Nephron (organoid): ENCODE measurements at regions not wholly inside any gene's neighbourhood (a gene's known extent, or its start where the extent isn't known, plus 50 kb on each side); places are given as distances from the start of the nearest gene placed in this dataset.
A peak's percentile ranks its signal among the peaks of the same experiment; 100 is the strongest.
"Not testable (repeated sequence)": the region's sequence is repeated elsewhere in the genome, so short reads cannot be mapped to it uniquely, and the experiment has no call there.

ENCODE experiments used
- H3K27ac Mint-ChIP-seq, 3 experiments: 2 replicates each; pipeline ENCODE4 v1.8.0; 2020; ENCODE audit warnings: mixed read lengths in 3 of 3, mild to moderate bottlenecking in 2 of 3, moderate library complexity in 1 of 3
- H3K27me3 Mint-ChIP-seq: 2 replicates; pipeline ENCODE4 v1.8.0; 2021; ENCODE audit warnings: low read depth, mild to moderate bottlenecking, moderate library complexity, mixed read lengths
- H3K36me3 Mint-ChIP-seq: 2 replicates; pipeline ENCODE4 v1.8.0; 2020; ENCODE audit warnings: low read depth, mixed read lengths
- H3K4me1 Mint-ChIP-seq: 2 replicates; pipeline ENCODE4 v1.8.0; 2020; ENCODE audit warnings: mixed read lengths
- H3K4me3 Mint-ChIP-seq, 3 experiments: 2 replicates each; pipeline ENCODE4 v1.8.0; 2020; ENCODE audit warnings: mild to moderate bottlenecking in 3 of 3, mixed read lengths in 3 of 3, moderate library complexity in 2 of 3
- H3K9me3 Mint-ChIP-seq: 2 replicates; pipeline ENCODE4 v1.8.0; 2020; ENCODE audit warnings: mixed read lengths
- TF ChIP-seq, protein P1 (sequence below), 3 experiments: fragments of 200-600 bp; sonication (generic); IDR thresholded peaks; one replicate each; pipeline ENCODE4 v1.5.0; 2021; ENCODE audit warnings: antibody characterized with exemption in 3 of 3; ENCODE audit not compliant: unreplicated experiment in 3 of 3

DNA sequence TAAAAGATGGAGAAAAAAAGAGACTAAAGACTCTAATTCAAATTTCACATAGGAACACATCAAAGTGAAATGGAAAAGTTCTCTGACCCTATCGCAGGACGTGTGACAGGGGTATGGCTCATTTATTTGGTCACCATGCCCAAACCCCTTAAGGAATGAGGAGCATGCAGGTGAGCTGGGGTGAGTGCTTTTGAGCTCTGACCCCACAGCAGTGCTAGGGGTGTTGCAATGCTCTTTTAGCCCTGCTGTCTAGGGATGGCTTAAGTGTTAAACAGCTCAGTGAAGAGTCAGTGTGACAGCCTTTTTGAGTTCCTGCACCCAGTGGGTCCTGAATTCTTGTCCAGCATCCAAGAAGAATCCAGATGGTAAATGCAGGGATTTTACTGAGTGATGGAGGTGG lies 143.0 kb upstream of the ANKRD55 start:
- TF ChIP-seq, protein P1, sequence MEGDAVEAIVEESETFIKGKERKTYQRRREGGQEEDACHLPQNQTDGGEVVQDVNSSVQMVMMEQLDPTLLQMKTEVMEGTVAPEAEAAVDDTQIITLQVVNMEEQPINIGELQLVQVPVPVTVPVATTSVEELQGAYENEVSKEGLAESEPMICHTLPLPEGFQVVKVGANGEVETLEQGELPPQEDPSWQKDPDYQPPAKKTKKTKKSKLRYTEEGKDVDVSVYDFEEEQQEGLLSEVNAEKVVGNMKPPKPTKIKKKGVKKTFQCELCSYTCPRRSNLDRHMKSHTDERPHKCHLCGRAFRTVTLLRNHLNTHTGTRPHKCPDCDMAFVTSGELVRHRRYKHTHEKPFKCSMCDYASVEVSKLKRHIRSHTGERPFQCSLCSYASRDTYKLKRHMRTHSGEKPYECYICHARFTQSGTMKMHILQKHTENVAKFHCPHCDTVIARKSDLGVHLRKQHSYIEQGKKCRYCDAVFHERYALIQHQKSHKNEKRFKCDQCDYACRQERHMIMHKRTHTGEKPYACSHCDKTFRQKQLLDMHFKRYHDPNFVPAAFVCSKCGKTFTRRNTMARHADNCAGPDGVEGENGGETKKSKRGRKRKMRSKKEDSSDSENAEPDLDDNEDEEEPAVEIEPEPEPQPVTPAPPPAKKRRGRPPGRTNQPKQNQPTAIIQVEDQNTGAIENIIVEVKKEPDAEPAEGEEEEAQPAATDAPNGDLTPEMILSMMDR (IDR thresholded peaks at IDR 0.05; ENCODE audit: unreplicated experiment in 3 of 3) = no peak
- H3K4me3 Mint-ChIP-seq = no peak overlapping the region
- peaks cover 34% of the 10 kb centered on the region for H3K9me3 Mint-ChIP-seq
- H3K27me3 Mint-ChIP-seq = no peaks in the 10 kb centered on the region
- no peaks in the 10 kb centered on the region for H3K4me1 Mint-ChIP-seq
- no peak overlapping the region for H3K27ac Mint-ChIP-seq
- peaks cover 42% of the 10 kb centered on the region for H3K36me3 Mint-ChIP-seq

DNA sequence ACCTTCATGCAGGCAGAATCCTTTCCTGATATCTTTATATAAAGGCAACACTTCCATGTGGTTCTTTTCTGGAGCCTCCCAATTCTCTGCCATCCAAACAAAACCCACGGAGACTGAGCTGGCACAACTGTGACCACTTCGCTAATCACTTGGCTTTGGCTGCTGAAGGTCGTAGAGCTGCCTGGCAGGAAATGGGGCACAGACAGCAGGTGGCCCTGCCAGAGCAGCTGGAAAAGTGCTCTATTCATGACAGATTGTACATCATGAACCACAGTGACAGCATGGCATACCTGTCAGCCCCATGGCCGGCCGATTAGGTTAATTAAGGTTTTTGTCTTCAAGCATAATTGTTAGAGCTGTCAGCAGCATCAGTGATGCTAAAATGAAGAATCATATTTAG lies 141.9 kb upstream of the ANKRD55 start:
- H3K4me3 Mint-ChIP-seq = no peak overlapping the region
- H3K9me3 Mint-ChIP-seq = peaks cover 38% of the 10 kb centered on the region
- H3K4me1 Mint-ChIP-seq = no peaks in the 10 kb centered on the region
- no peaks in the 10 kb centered on the region for H3K27me3 Mint-ChIP-seq
- H3K36me3 Mint-ChIP-seq = peaks cover 46% of the 10 kb centered on the region
- TF ChIP-seq, protein P1 (IDR thresholded peaks at IDR 0.05; ENCODE audit: unreplicated experiment in 3 of 3) = no peak
- H3K27ac Mint-ChIP-seq = no peak overlapping the region

DNA sequence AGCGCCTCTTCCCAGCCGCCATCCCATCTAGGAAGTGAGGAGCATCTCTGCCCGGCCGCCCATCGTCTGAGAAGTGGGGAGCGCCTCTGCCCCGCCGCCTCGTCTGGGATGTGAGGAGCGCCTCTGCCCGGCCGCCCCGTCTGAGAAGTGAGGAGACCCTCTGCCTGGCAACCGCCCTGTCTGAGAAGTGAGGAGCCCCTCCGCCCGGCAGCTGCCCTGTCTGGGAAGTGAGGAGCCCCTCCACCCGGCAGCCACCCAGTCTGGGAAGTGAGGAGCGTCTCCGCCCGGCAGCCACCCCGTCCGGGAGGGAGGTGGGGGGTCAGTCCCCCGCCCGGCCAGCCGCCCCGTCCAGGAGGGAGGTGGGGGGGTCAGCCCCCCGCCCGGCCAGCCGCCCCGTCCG lies 139.4 kb upstream of the ANKRD55 start:
- Mint-ChIP-seq H3K36me3 (peaks cover 38% of the 10 kb centered on the region), H3K9me3 (peaks cover 32% of the 10 kb centered on the region)
- H3K4me1 Mint-ChIP-seq, H3K27ac Mint-ChIP-seq, H3K27me3 Mint-ChIP-seq, H3K4me3 Mint-ChIP-seq: not testable (repeated sequence)

DNA sequence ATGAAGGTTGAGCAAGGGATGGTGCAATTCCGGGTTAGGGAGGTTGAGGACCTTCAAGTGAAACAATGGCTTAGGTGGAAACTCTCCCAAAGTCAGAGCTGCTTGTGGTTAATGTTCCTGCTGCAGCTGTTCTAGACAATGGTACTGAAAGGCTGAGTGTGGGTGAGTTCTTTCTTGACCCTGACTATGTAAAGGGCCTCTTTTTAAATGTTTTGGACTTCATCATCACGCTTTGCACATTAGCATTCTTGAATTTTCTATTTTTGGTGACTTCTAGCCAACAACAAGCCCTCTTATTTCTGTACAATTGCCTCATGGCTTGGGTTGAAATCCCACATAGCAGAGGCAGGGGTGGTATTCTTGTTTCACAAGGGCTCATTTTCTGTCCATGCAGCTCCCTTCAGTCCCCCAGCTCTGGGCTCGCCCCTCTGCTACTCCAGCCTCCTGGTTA lies 136.3 kb upstream of the ANKRD55 start:
- Mint-ChIP-seq H3K36me3 (peaks cover 20% of the 10 kb centered on the region), H3K27ac (peak overlapping the region in 1 of 3 experiments; percentile 30), H3K4me3 (no peak overlapping the region), H3K4me1 (peaks cover 4% of the 10 kb centered on the region), H3K27me3 (no peaks in the 10 kb centered on the region), H3K9me3 (peaks cover 12% of the 10 kb centered on the region)
- TF ChIP-seq, protein P1 (IDR thresholded peaks at IDR 0.05; ENCODE audit: unreplicated experiment in 3 of 3) = no peak

DNA sequence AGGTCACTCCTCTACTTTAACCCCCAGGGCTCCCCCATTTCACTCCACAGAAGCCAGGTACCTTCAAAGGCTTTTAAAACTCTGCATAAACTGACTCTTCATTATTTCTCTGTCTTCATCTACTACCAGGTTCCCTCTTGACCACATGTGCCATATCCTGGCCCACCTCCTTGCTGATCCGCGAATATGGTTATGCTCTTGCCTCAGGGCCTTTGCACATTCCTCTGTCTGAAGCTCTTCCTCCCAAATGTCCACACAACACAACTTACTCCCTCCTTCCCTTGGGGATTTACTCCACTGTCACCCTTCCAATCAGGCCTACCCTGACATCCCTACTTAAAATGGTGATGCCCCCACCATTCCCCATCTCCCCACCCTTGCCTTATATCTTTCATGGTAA lies 134.6 kb upstream of the ANKRD55 start:
- peaks cover 4% of the 10 kb centered on the region for H3K4me1 Mint-ChIP-seq
- peaks cover 11% of the 10 kb centered on the region for H3K9me3 Mint-ChIP-seq
- TF ChIP-seq, protein P1 (IDR thresholded peaks at IDR 0.05; ENCODE audit: unreplicated experiment in 3 of 3) = no peak
- H3K27ac Mint-ChIP-seq = peak overlapping the region in 2 of 3 experiments; percentile 13 to 17
- no peaks in the 10 kb centered on the region for H3K27me3 Mint-ChIP-seq
- H3K4me3 Mint-ChIP-seq = no peak overlapping the region
- H3K36me3 Mint-ChIP-seq = peaks cover 18% of the 10 kb centered on the region

DNA sequence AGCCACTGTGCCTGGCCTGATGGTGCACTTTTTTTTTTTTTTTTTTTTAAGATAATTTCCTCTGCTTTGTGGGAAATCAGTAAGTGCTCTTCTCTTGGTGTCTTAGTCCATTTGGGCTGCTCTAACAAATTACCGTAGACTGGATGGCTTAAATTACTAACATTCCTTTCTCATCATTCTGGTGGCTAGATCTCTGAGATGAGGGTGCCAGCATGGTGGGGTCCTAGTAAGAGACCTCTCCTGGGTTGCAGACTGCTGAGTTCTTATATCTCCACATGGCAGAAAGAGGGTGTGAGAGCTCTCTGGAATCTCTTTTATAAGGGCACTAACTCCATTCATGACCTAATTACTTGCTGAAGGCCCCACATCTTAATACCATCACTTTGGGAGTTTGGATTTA lies 133.9 kb upstream of the ANKRD55 start:
- Mint-ChIP-seq H3K4me1 (peaks cover 4% of the 10 kb centered on the region), H3K4me3 (no peak overlapping the region), H3K9me3 (peaks cover 13% of the 10 kb centered on the region), H3K27me3 (no peaks in the 10 kb centered on the region), H3K36me3 (peaks cover 20% of the 10 kb centered on the region), H3K27ac (peak overlapping the region; percentile 13 to 77 (median 60))
- TF ChIP-seq, protein P1 (IDR thresholded peaks at IDR 0.05; ENCODE audit: unreplicated experiment in 3 of 3) = no peak
